ENCODE measurements at regions not wholly inside any gene's neighbourhood (a gene's known extent, or its start where the extent isn't known, plus 50 kb on each side); places are given as distances from the start of the nearest gene placed in this dataset.
"Not testable (repeated sequence)": the region's sequence is repeated elsewhere in the genome, so short reads cannot be mapped to it uniquely, and the experiment has no call there.

- DNase-seq: no peak
- CTCF ChIA-PET: no interaction called here
- Mint-ChIP-seq H3K36me3 (no peaks in the 10 kb centered on the region), H3K4me1 (no peaks in the 10 kb centered on the region), H3K27me3 (no peaks in the 10 kb centered on the region), H3K4me3 (no peak overlapping the region), H3K27ac (no peak overlapping the region), H3K9me3 (peaks cover 2% of the 10 kb centered on the region)
Measured at GRCh38 chr13:107956889-107957288, 258.4 kb downstream of the LIG4 start.

- no peak overlapping the region for H3K27ac Mint-ChIP-seq
- no peaks in the 10 kb centered on the region for H3K36me3 Mint-ChIP-seq
- no peaks in the 10 kb centered on the region for H3K4me1 Mint-ChIP-seq
- no peaks in the 10 kb centered on the region for H3K27me3 Mint-ChIP-seq
- CTCF ChIA-PET: no interaction called here
- H3K4me3 Mint-ChIP-seq: no peak overlapping the region
- H3K9me3 Mint-ChIP-seq: peaks cover 2% of the 10 kb centered on the region
- no peak for DNase-seq
Measured at GRCh38 chr13:107942030-107942617, 273.2 kb downstream of the LIG4 start.

GRCh38 chr13:107941345-107942029 lies 273.8 kb downstream of the LIG4 start:
- Mint-ChIP-seq H3K36me3 (no peaks in the 10 kb centered on the region), H3K27me3 (no peaks in the 10 kb centered on the region), H3K27ac (no peak overlapping the region), H3K4me1 (no peaks in the 10 kb centered on the region), H3K9me3 (peaks cover 2% of the 10 kb centered on the region), H3K4me3 (no peak overlapping the region)
- no peak for DNase-seq
- CTCF ChIA-PET: no interaction called here

- CTCF ChIA-PET: no interaction called here
- H3K4me1 Mint-ChIP-seq: no peaks in the 10 kb centered on the region
Measured at GRCh38 chr13:107937848-107938247, 277.5 kb downstream of the LIG4 start.

GRCh38 chr13:107931056-107931455 lies 284.3 kb downstream of the LIG4 start:
- Mint-ChIP-seq H3K27ac (no peak overlapping the region), H3K4me3 (no peak overlapping the region), H3K27me3 (no peaks in the 10 kb centered on the region), H3K9me3 (peaks cover 8% of the 10 kb centered on the region), H3K4me1 (no peaks in the 10 kb centered on the region), H3K36me3 (no peaks in the 10 kb centered on the region)
- DNase-seq: no peak
- CTCF ChIA-PET: no interaction called here

More at GRCh38 chr13:107937848-107938247, 277.5 kb downstream of the LIG4 start:
- no peak for DNase-seq
- no peaks in the 10 kb centered on the region for H3K27me3 Mint-ChIP-seq
- H3K4me3 Mint-ChIP-seq: no peak overlapping the region
- H3K9me3 Mint-ChIP-seq: no peaks in the 10 kb centered on the region
- no peaks in the 10 kb centered on the region for H3K36me3 Mint-ChIP-seq
- no peak overlapping the region for H3K27ac Mint-ChIP-seq

GRCh38 chr13:107928762-107929161 lies 286.6 kb downstream of the LIG4 start:
- Mint-ChIP-seq H3K4me3 (no peak overlapping the region), H3K4me1 (no peaks in the 10 kb centered on the region), H3K9me3 (peaks cover 8% of the 10 kb centered on the region), H3K27ac (no peak overlapping the region), H3K27me3 (no peaks in the 10 kb centered on the region), H3K36me3 (no peaks in the 10 kb centered on the region)
- no peak for DNase-seq
- CTCF ChIA-PET: no interaction called here

GRCh38 chr13:107927557-107927956 lies 287.8 kb downstream of the LIG4 start:
- H3K27ac Mint-ChIP-seq: no peak overlapping the region
- no peak for DNase-seq
- H3K9me3 Mint-ChIP-seq: peaks cover 8% of the 10 kb centered on the region
- no peak overlapping the region for H3K4me3 Mint-ChIP-seq
- no peaks in the 10 kb centered on the region for H3K4me1 Mint-ChIP-seq
- H3K36me3 Mint-ChIP-seq: no peaks in the 10 kb centered on the region
- no peaks in the 10 kb centered on the region for H3K27me3 Mint-ChIP-seq
- CTCF ChIA-PET: no interaction called here

GRCh38 chr13:107926515-107926914 lies 288.8 kb downstream of the LIG4 start:
- H3K4me3 Mint-ChIP-seq, H3K27ac Mint-ChIP-seq, DNase-seq, H3K9me3 Mint-ChIP-seq, H3K4me1 Mint-ChIP-seq, H3K36me3 Mint-ChIP-seq, H3K27me3 Mint-ChIP-seq, CTCF ChIA-PET: not testable (repeated sequence)

- H3K4me1 Mint-ChIP-seq, H3K9me3 Mint-ChIP-seq, H3K36me3 Mint-ChIP-seq, H3K27me3 Mint-ChIP-seq, H3K4me3 Mint-ChIP-seq, H3K27ac Mint-ChIP-seq, DNase-seq, CTCF ChIA-PET: not testable (repeated sequence)
Measured at GRCh38 chr13:107916902-107917301, 298.4 kb downstream of the LIG4 start.

- Mint-ChIP-seq H3K27me3 (no peaks in the 10 kb centered on the region), H3K36me3 (no peaks in the 10 kb centered on the region), H3K4me1 (no peaks in the 10 kb centered on the region), H3K9me3 (peaks cover 6% of the 10 kb centered on the region), H3K4me3 (no peak overlapping the region), H3K27ac (no peak overlapping the region)
- CTCF ChIA-PET: no interaction called here
- no peak for DNase-seq
Measured at GRCh38 chr13:107912745-107913144, 302.6 kb downstream of the LIG4 start.

- CTCF ChIA-PET: no interaction called here
- Mint-ChIP-seq H3K36me3 (no peaks in the 10 kb centered on the region), H3K4me3 (no peak overlapping the region), H3K4me1 (no peaks in the 10 kb centered on the region), H3K9me3 (peaks cover 5% of the 10 kb centered on the region), H3K27ac (no peak overlapping the region), H3K27me3 (no peaks in the 10 kb centered on the region)
- DNase-seq: no peak
Measured at GRCh38 chr13:107907065-107907805, 308.1 kb downstream of the LIG4 start.

- H3K4me1 Mint-ChIP-seq: no peaks in the 10 kb centered on the region
- no peaks in the 10 kb centered on the region for H3K27me3 Mint-ChIP-seq
- H3K9me3 Mint-ChIP-seq: peaks cover 5% of the 10 kb centered on the region
- H3K4me3 Mint-ChIP-seq: no peak overlapping the region
- no peak overlapping the region for H3K27ac Mint-ChIP-seq
- H3K36me3 Mint-ChIP-seq: no peaks in the 10 kb centered on the region
- DNase-seq: no peak
- CTCF ChIA-PET: no interaction called here
Measured at GRCh38 chr13:107906131-107906530, 309.2 kb downstream of the LIG4 start.

- Mint-ChIP-seq H3K36me3 (no peaks in the 10 kb centered on the region), H3K4me1 (no peaks in the 10 kb centered on the region), H3K27ac (no peak overlapping the region), H3K4me3 (no peak overlapping the region), H3K9me3 (peaks cover 2% of the 10 kb centered on the region), H3K27me3 (no peaks in the 10 kb centered on the region)
- CTCF ChIA-PET: no interaction called here
- DNase-seq: no peak
Measured at GRCh38 chr13:107901996-107902562, 313.3 kb downstream of the LIG4 start.

- no peaks in the 10 kb centered on the region for H3K27me3 Mint-ChIP-seq
- H3K4me1 Mint-ChIP-seq: no peaks in the 10 kb centered on the region
- no peak overlapping the region for H3K27ac Mint-ChIP-seq
- CTCF ChIA-PET: no interaction called here
- DNase-seq: no peak
- peaks cover 3% of the 10 kb centered on the region for H3K9me3 Mint-ChIP-seq
- no peaks in the 10 kb centered on the region for H3K36me3 Mint-ChIP-seq
- H3K4me3 Mint-ChIP-seq: no peak overlapping the region
Measured at GRCh38 chr13:107901230-107901629, 314.1 kb downstream of the LIG4 start.

- no peaks in the 10 kb centered on the region for H3K27me3 Mint-ChIP-seq
- H3K9me3 Mint-ChIP-seq: peaks cover 5% of the 10 kb centered on the region
- CTCF ChIA-PET: no interaction called here
- no peak overlapping the region for H3K4me3 Mint-ChIP-seq
- H3K27ac Mint-ChIP-seq: no peak overlapping the region
- no peak for DNase-seq
- no peaks in the 10 kb centered on the region for H3K4me1 Mint-ChIP-seq
- H3K36me3 Mint-ChIP-seq: no peaks in the 10 kb centered on the region
Measured at GRCh38 chr13:107900775-107901174, 314.6 kb downstream of the LIG4 start.
